ENCODE measurements at regions not wholly inside any gene's neighbourhood (a gene's known extent, or its start where the extent isn't known, plus 50 kb on each side); places are given as distances from the start of the nearest gene placed in this dataset.

GRCh38 chr7:97372882-97373281, 255.4 kb downstream of the SDHAF3 start:
- TF ChIP-seq CTCF (IDR thresholded peaks at IDR 0.05; ENCODE audit: poor library complexity) (no peak), EZH2 (IDR thresholded peaks at IDR 0.05; ENCODE audit: borderline replicate concordance) (no peak)

All from hepatocyte (in vitro differentiated cells).